Fibroblast of lung (primary cell): ENCODE measurements at regions not wholly inside any gene's neighbourhood (a gene's known extent, or its start where the extent isn't known, plus 50 kb on each side); places are given as distances from the start of the nearest gene placed in this dataset.
"Not testable (repeated sequence)": the region's sequence is repeated elsewhere in the genome, so short reads cannot be mapped to it uniquely, and the experiment has no call there.

Experiments used
- DNase-seq, 2 donors: peaks; one replicate each; pipeline versions ENCODE4 v3.0.0 to v3.0.0-alpha.2; 2010; ENCODE audit warnings: low read depth in 2 of 2
- H2AFZ ChIP-seq: 2 replicates; pipeline ENCODE4 v1.5.1; 2012; ENCODE audit warnings: low read length, control low read depth, inconsistent platforms
- H3K27ac ChIP-seq: 2 replicates; pipeline ENCODE4 v1.5.1; 2011; ENCODE audit warnings: low read length, control low read depth; ENCODE audit not compliant: insufficient read depth
- H3K27me3 ChIP-seq: 2 replicates; pipeline ENCODE4 v1.5.1; 2011; ENCODE audit warnings: mild to moderate bottlenecking, low read length; ENCODE audit not compliant: control insufficient read depth, insufficient read depth
- H3K36me3 ChIP-seq: 2 replicates; pipeline ENCODE4 v1.5.1; 2011; ENCODE audit warnings: low read length; ENCODE audit not compliant: control insufficient read depth, insufficient read depth
- H3K4me1 ChIP-seq: 2 replicates; pipeline ENCODE4 v1.5.1; 2011; ENCODE audit warnings: low read length; ENCODE audit not compliant: control insufficient read depth, insufficient read depth; ENCODE audit errors: extremely low read depth
- H3K4me2 ChIP-seq: 2 replicates; pipeline ENCODE4 v1.5.1; 2011; ENCODE audit warnings: low read length, control low read depth; ENCODE audit not compliant: insufficient read depth; ENCODE audit errors: extremely low read depth
- H3K4me3 ChIP-seq, 4 experiments: fragments of 200-600 bp in 1 of 4; sonication (generic) in 1 of 4; replicated peaks in 1 of 4; 2 replicates each; pipeline ENCODE4 v1.5.1; 2011 to 2016; ENCODE audit warnings: low read length in 4 of 4, low read depth in 3 of 4, mild to moderate bottlenecking in 3 of 4, control low read depth in 2 of 4, inconsistent platforms in 1 of 4, mixed read lengths in 1 of 4; ENCODE audit not compliant: insufficient read depth in 1 of 4; ENCODE audit errors: control extremely low read depth in 1 of 4
- H3K79me2 ChIP-seq: 2 replicates; pipeline ENCODE4 v1.5.1; 2012; ENCODE audit warnings: mild to moderate bottlenecking, low read length, inconsistent platforms; ENCODE audit not compliant: control insufficient read depth, insufficient read depth
- H3K9ac ChIP-seq: 2 replicates; pipeline ENCODE4 v1.5.1; 2011; ENCODE audit warnings: mild to moderate bottlenecking, low read length, control low read depth; ENCODE audit not compliant: insufficient read depth
- H3K9me3 ChIP-seq: 2 replicates; pipeline ENCODE4 v1.5.1; 2012; ENCODE audit warnings: low read depth, low read length; ENCODE audit not compliant: control insufficient read depth, insufficient read depth
- H4K20me1 ChIP-seq: 2 replicates; pipeline ENCODE4 v1.5.1; 2011; ENCODE audit warnings: low read length; ENCODE audit not compliant: control insufficient read depth, insufficient read depth; ENCODE audit errors: extremely low read depth
- CTCF ChIP-seq, 2 donors: IDR thresholded peaks in 1 of 2; conservative IDR thresholded peaks in 1 of 2; 1 replicate in 1 of 2; 2 replicates in 1 of 2; pipeline ENCODE4 v1.5.1; 2011 to 2012; ENCODE audit warnings: low read length in 2 of 2, control low read depth in 1 of 2, inconsistent platforms in 1 of 2, low read depth in 1 of 2, mild to moderate bottlenecking in 1 of 2
- EZH2 ChIP-seq: IDR thresholded peaks from 2 replicates; pipeline ENCODE4 v1.5.1; 2012; ENCODE audit warnings: low read length, control low read depth, mild to moderate bottlenecking; ENCODE audit errors: missing control alignments

- no peaks in the 10 kb centered on the region for H3K79me2 ChIP-seq
- H4K20me1 ChIP-seq: no peaks in the 10 kb centered on the region
- no peaks in the 10 kb centered on the region for H3K36me3 ChIP-seq
- H3K4me3 ChIP-seq: no peak overlapping the region
- H3K27ac ChIP-seq: no peak overlapping the region
- H3K4me1 ChIP-seq: no peaks in the 10 kb centered on the region
- H3K4me2 ChIP-seq: no peak overlapping the region
- H2AFZ ChIP-seq: no peak overlapping the region
- H3K27me3 ChIP-seq: no peaks in the 10 kb centered on the region
- H3K9me3 ChIP-seq: no peaks in the 10 kb centered on the region
- TF ChIP-seq CTCF (conservative IDR thresholded peaks at IDR 0.05 in 1 of 2, IDR thresholded peaks at IDR 0.05 in 1 of 2; ENCODE audit: low read depth in 1 of 2, low read length in 2 of 2) (no peak), EZH2 (no peak)
- no peak overlapping the region for H3K9ac ChIP-seq
- no peak for DNase-seq
Measured at GRCh38 chr17:22171631-22172030, 479.3 kb downstream of the KCNJ18 start.

GRCh38 chr17:22193113-22193512 is 500.8 kb downstream of the KCNJ18 start:
- Histone ChIP-seq H3K27me3 (no peaks in the 10 kb centered on the region), H2AFZ (no peak overlapping the region), H3K4me2 (no peak overlapping the region), H3K79me2 (no peaks in the 10 kb centered on the region), H4K20me1 (no peaks in the 10 kb centered on the region), H3K4me3 (no peak overlapping the region), H3K36me3 (no peaks in the 10 kb centered on the region), H3K27ac (no peak overlapping the region), H3K4me1 (no peaks in the 10 kb centered on the region), H3K9ac (no peak overlapping the region), H3K9me3 (no peaks in the 10 kb centered on the region)
- DNase-seq: no peak
- TF ChIP-seq EZH2 (no peak), CTCF (conservative IDR thresholded peaks at IDR 0.05 in 1 of 2, IDR thresholded peaks at IDR 0.05 in 1 of 2; ENCODE audit: low read depth in 1 of 2, low read length in 2 of 2) (no peak)

GRCh38 chr17:22200187-22200586 is 507.9 kb downstream of the KCNJ18 start:
- H3K4me1 ChIP-seq, H3K27me3 ChIP-seq, H4K20me1 ChIP-seq, H3K4me3 ChIP-seq, H3K27ac ChIP-seq, H2AFZ ChIP-seq, H3K36me3 ChIP-seq, H3K9me3 ChIP-seq, DNase-seq, H3K4me2 ChIP-seq, H3K79me2 ChIP-seq, H3K9ac ChIP-seq: not testable (repeated sequence)

GRCh38 chr17:22202702-22203101 is 510.4 kb downstream of the KCNJ18 start:
- Histone ChIP-seq H3K27ac (no peak overlapping the region), H3K4me1 (no peaks in the 10 kb centered on the region), H3K9me3 (no peaks in the 10 kb centered on the region), H2AFZ (no peak overlapping the region), H4K20me1 (no peaks in the 10 kb centered on the region), H3K9ac (no peak overlapping the region), H3K79me2 (no peaks in the 10 kb centered on the region), H3K4me2 (no peak overlapping the region), H3K4me3 (no peak overlapping the region), H3K36me3 (no peaks in the 10 kb centered on the region), H3K27me3 (no peaks in the 10 kb centered on the region)
- no peak for DNase-seq
- no peak for TF ChIP-seq CTCF (conservative IDR thresholded peaks at IDR 0.05 in 1 of 2, IDR thresholded peaks at IDR 0.05 in 1 of 2; ENCODE audit: low read depth in 1 of 2, low read length in 2 of 2)
- no peak for TF ChIP-seq EZH2
